G401 (cell line): ENCODE measurements at regions not wholly inside any gene's neighbourhood (a gene's known extent, or its start where the extent isn't known, plus 50 kb on each side); places are given as distances from the start of the nearest gene placed in this dataset.

Experiments
- DNase-seq: peaks from one replicate; pipeline ENCODE4 v3.0.0-alpha.2; 2015; ENCODE audit warnings: low spot score
- in situ Hi-C: cut with HindIII; loops from 2 replicates; pipeline ENCODE4 v1.10.0; 2016; ENCODE audit warnings: low sequenced_read_pairs, mixed read lengths

DNA sequence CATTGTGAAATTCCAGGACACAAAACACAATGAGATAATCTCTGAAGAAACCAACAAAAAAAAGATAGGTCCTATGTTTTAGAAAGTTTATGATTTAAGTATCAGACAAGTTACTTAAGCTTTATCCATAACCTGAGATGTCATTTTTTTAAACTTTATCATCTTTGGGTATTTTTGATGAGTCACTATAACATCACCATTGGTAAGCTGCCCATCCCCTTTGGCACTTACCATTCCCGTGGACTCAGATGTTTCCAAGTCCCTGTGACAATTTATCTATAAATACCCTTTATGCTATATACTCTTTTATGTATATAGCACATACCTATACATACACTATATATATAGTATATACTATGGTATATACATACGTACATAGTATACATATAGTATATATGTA is 198.9 kb upstream of the GEMIN8 start:
- in situ Hi-C loops, result no loop called here

DNA sequence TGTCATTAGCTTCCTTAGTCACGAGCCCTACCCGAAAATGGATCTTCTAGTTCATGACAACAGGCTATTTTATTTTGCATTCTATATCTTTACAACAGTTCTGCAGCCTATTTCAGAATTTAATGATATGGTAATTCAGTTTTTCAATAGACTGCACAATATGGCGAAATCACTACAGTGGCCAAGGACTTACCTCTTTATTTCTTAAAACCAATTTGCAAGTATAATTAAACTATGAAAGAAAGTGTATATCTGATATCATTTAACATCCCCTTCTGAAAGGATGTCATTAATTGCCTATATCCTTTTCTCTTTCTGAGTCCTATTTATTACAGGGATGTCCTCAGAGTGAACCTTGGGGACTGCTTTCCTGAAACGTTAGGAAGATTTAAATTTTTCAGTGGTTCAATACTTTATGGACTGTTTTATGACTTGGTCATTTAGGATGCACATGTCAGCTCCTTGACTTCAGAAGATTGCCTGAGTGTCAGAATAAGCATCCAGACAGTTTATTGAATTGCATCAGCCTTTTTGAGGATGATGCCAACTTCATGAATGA is 190.8 kb upstream of the GEMIN8 start:
- in situ Hi-C loops, result no loop called here
- no peak for DNase-seq

More for the DNA sequence above, 198.9 kb upstream of the GEMIN8 start:
- no peak for DNase-seq

DNA sequence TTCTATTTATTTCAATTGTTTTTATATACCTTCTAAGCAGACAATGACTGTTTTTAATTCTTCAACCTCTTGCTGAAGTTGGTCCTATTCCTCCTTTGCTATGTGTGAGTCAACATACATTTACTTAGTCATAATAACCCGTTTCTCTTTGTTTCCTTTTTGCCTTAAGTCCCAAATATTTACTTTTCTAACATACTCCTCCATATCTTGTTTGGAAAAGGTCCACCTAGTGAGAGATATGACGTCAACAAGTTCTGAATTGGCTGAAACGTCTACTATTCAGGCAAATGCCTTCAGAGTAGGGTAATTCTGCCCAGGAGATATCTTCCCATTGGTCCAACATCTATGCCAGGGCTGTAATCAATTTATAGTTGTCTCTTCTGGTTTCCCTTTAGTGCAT is 179.3 kb upstream of the GEMIN8 start:
- DNase-seq, result no peak
- in situ Hi-C loops, result no loop called here

DNA sequence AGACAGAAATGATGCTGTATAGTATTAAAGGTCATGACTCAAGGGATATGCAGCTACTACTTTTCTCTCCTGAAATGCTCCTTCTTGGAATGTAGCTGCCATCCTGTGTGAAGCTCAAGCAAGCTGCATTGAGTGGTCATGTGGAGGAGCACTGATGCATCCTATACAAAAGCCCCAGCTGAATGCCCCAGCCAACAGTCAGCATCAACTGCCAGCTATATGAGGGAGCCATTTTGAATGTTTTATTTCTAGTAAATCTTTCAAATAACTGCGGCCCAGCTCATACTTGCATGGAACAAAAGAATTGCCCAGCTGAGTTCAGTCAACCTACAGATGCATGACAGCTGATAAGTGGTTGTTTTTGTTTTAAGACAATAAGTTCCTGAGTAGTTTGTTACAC is 165.0 kb upstream of the GEMIN8 start:
- DNase-seq, result no peak
- in situ Hi-C loops, result no loop called here

DNA sequence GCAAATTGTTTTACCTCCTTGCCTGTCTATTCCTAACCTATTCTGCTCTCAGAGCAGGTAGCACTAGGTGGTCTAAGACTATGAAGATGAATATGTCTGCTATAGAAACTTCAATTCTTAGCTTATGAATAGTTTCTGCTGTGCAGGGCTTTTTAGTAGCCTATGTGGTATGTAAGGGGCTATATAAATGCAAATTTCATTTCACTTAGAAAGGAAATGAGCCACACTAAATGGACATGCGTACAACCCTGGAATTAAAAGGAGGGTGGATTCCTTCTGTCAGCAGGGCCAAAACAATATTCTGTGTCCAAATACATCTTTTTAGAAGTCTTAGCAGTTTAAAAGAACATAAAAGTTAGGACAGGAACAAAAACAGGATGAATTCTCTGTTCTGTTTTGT is 163.9 kb upstream of the GEMIN8 start:
- DNase-seq, result no peak
- in situ Hi-C loops, result no loop called here

DNA sequence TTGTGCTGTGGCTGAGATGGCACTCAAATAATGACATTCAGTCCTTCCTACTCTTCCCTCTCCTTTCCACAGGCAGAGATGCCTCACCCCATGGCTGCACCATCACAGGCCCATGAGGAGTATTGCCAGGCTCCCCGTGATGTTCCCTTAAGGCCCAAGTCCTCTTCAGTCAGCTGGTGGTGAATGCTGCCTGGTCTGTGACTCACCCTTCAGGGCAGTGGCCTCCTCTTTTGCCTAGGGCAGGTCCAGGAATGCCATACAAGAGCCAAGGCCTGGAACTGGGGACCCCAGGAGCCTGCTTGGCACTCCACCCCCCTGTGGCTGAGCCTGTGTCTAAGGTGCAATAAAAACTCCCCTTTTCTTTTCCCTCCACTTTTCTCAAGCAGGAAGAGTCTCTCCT is 144.2 kb upstream of the GEMIN8 start:
- in situ Hi-C loops, result no loop called here
- no peak for DNase-seq

DNA sequence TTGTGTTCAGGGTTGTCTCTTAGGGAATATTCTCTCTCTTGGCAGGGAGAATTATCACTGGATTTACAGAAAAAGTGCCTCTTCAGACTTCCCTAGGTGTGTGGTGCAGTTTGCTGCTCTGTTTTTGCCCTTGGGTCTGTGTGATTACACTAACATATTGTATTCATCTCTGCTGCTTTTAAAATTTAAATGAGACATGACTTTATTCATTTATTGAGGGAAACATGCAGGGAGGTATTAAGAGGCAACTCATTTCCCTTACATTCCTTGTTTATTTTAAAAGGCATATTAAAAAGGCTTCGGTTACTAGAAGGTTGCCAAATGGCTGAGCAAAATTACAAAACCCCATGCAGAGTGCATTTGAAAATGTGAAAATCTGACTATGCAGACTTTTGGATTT is 135.1 kb upstream of the GEMIN8 start:
- in situ Hi-C loops, result no loop called here
- no peak for DNase-seq

DNA sequence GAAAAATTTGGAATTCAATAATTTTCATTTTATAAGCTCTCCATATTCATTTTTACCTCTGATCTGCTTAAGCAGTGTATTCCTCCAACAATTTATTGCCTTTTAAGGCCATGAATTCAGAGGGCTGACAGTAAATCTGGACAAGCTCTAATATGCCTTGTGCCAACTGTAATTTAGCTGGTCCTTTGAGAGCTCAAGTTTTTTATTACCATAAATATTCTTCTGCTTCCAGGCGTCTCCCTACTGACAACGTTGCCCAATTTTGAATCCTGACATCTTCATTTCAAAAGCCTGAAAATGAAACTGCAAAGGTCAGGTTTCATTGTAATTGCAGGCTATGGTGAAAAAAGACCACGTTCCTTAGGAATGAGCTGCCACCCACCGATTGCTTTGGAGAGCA is 95.8 kb upstream of the GEMIN8 start:
- in situ Hi-C loops, result no loop called here
- no peak for DNase-seq

DNA sequence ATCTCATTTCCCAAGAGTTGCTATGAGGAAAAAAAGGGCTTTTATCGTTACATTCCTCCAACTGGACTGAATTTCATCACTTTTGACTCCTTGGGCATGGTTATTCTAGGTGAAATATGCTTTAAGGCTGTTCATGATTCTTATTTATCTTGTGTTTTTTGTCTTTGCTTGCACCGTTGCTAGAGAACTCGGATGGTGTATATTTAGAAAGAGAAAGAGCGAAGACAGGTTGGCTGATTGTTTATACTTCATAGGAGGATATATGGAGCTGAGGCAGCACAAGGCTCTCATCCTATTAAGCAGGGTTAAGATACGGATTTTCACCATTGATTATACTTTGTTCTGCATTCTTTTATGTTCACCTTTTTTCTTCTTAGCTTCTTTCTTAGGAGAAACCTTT is 94.9 kb upstream of the GEMIN8 start:
- DNase-seq, result no peak
- in situ Hi-C loops, result no loop called here

DNA sequence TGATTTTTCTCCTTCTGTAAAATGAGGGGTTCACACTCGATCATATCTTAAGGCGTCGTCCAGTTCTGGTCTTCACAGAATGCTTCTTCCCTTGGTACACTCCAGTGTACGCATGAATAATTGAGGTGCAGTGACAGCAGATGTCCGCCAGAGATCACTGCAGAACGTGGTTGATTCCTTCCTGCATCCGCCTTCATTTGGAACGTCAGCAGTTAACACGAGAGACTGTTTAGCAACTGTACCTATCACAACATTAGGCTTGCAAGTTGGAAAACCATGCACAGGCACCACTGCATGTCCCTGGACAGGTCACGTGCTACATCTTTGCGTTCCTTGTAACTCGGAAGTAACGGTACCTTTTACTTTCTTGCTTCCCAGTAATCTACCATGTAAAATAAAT is 66.0 kb upstream of the GEMIN8 start:
- in situ Hi-C loops, result no loop called here

DNA sequence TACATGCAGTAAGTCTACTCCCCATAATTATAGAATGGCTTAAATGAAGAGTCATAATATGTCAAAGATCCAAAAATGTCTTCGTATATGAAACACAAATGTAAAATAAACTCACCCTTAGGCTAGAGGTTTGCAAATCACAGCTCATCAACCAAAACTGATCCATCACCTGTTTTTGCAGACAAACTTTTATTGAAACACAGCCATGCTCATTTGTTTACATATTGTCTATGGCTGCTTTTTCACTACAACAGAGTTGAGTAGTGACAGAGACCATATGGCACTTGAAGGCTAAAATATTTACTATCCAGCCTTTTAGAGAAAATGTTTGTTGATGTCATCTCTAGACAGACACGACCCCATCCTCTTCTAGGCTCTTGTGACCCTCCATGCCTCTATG is 64.5 kb upstream of the GEMIN8 start:
- DNase-seq, result no peak
- in situ Hi-C loops, result no loop called here

More for the DNA sequence above, 66.0 kb upstream of the GEMIN8 start:
- peak; percentile 64 for DNase-seq

DNA sequence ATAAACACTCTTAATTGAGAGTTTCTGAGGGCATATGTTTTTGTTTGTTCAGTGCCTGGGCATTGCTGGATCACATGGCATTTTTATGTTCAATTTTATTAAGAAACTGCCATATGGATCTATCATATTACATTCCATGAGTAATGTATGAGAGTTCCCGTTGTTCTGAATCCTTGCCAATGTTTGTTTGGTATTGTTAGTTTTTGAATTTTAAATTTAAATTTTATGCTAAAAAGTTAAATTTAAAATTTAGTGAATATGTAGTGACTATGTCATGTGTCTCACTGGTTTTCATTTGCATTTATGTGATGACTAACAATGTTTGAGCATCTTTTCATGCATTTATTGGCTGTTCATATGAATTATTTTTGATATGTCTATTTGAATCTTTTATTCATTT is 54.8 kb upstream of the GEMIN8 start:
- in situ Hi-C loops, result no loop called here
- DNase-seq, result no peak

DNA sequence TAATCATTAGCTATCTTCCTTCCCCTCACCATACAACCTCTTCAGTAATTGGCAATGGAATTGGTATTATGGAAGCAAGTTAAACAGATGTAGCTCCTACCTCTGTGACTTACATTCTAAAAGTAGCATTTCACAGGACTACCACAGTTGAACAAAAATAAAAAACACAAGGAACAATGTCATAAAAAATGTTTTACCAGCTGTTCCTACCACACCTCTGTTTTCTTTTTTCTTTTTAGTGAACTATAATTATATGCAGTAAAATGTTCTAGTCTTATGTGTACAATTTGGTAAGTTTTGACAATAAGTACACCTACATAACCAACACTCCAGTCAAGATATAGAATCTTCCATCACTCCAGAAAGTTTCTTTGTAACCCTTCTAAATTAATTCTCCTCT is 54.1 kb upstream of the GEMIN8 start:
- no peak for DNase-seq
- in situ Hi-C loops, result no loop called here

DNA sequence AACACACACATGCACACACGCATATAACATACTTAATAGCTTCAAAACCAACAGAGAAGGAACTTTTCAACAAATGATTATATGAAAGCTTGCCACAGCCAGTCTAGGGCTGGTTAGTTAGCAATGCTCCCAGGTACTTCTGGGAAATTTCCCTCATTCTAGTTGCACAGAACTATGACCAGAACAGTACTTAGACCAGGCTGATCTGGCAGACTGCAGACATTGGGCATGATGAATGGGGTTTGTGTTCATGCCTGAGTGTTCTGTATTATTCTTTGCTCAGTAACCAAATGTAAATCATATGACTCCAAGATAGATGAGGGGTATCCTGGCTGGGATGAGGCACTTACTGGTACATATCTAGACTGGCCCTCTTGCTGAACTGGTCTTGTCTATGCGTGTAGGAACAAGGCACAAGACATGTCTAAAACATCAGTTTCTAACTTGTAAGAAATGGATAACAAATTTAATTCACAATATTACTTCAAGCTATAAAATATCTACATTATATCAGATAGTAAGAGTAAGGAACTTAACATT is 50.3 kb upstream of the GEMIN8 start:
- in situ Hi-C loops, result no loop called here
- no peak for DNase-seq
